ENCODE measurements at regions not wholly inside any gene's neighbourhood (a gene's known extent, or its start where the extent isn't known, plus 50 kb on each side); places are given as distances from the start of the nearest gene placed in this dataset.

GRCh38 chr16:5526826-5527225 is 429.2 kb upstream of the EEF2KMT start:
- no peaks in the 10 kb centered on the region for H3K27me3 ChIP-seq
- no peaks in the 10 kb centered on the region for H3K9me3 ChIP-seq
- DNase-seq (ENCODE audit: extremely low spot score in 2 of 2): peak in 1 of 2 donors; percentile 32
- H3K27ac ChIP-seq: no peak overlapping the region
- no peaks in the 10 kb centered on the region for H3K4me1 ChIP-seq
- H3K36me3 ChIP-seq: no peaks in the 10 kb centered on the region
- TF ChIP-seq POLR2A (IDR thresholded peaks at IDR 0.05) (no peak), CTCF (IDR thresholded peaks at IDR 0.05) (no peak), POLR2AphosphoS5 (IDR thresholded peaks at IDR 0.05; ENCODE audit: insufficient read depth in 1 of 2, low read depth in 1 of 2) (no peak)
- intact Hi-C loops (cut with DNase I): no loop called here
- H3K4me3 ChIP-seq: no peak overlapping the region

- Histone ChIP-seq H3K36me3 (no peaks in the 10 kb centered on the region), H3K4me3 (no peak overlapping the region), H3K27ac (no peak overlapping the region), H3K4me1 (no peaks in the 10 kb centered on the region), H3K9me3 (no peaks in the 10 kb centered on the region), H3K27me3 (no peaks in the 10 kb centered on the region)
- no peak for TF ChIP-seq POLR2AphosphoS5 (IDR thresholded peaks at IDR 0.05; ENCODE audit: insufficient read depth in 1 of 2, low read depth in 1 of 2)
- no peak for TF ChIP-seq CTCF (IDR thresholded peaks at IDR 0.05)
- no peak for TF ChIP-seq POLR2A (IDR thresholded peaks at IDR 0.05)
- DNase-seq (ENCODE audit: extremely low spot score in 2 of 2): no peak
- intact Hi-C loops (cut with DNase I): no loop called here
Observed at GRCh38 chr16:5523829-5524228, 426.2 kb upstream of the EEF2KMT start.

- Histone ChIP-seq H3K4me1 (no peaks in the 10 kb centered on the region), H3K36me3 (no peaks in the 10 kb centered on the region), H3K27me3 (no peaks in the 10 kb centered on the region), H3K9me3 (no peaks in the 10 kb centered on the region), H3K4me3 (no peak overlapping the region), H3K27ac (no peak overlapping the region)
- TF ChIP-seq POLR2A (IDR thresholded peaks at IDR 0.05) (no peak), CTCF (IDR thresholded peaks at IDR 0.05) (no peak), POLR2AphosphoS5 (IDR thresholded peaks at IDR 0.05; ENCODE audit: insufficient read depth in 1 of 2, low read depth in 1 of 2) (no peak)
- DNase-seq (ENCODE audit: extremely low spot score in 2 of 2): no peak
- intact Hi-C loops (cut with DNase I): no loop called here
Observed at GRCh38 chr16:5516115-5516514, 418.5 kb upstream of the EEF2KMT start.

- no peak overlapping the region for H3K4me3 ChIP-seq
- DNase-seq (ENCODE audit: extremely low spot score in 2 of 2): no peak
- H3K4me1 ChIP-seq: no peaks in the 10 kb centered on the region
- no peaks in the 10 kb centered on the region for H3K27me3 ChIP-seq
- intact Hi-C loops (cut with DNase I): no loop called here
- no peak overlapping the region for H3K27ac ChIP-seq
- no peaks in the 10 kb centered on the region for H3K9me3 ChIP-seq
- H3K36me3 ChIP-seq: no peaks in the 10 kb centered on the region
- TF ChIP-seq POLR2AphosphoS5 (IDR thresholded peaks at IDR 0.05; ENCODE audit: insufficient read depth in 1 of 2, low read depth in 1 of 2): no peak
- TF ChIP-seq POLR2A (IDR thresholded peaks at IDR 0.05): no peak
- no peak for TF ChIP-seq CTCF (IDR thresholded peaks at IDR 0.05)
Observed at GRCh38 chr16:5512014-5512413, 414.4 kb upstream of the EEF2KMT start.

GRCh38 chr16:5510819-5511370 is 413.3 kb upstream of the EEF2KMT start:
- H3K36me3 ChIP-seq: no peaks in the 10 kb centered on the region
- intact Hi-C loops (cut with DNase I): no loop called here
- no peak overlapping the region for H3K4me3 ChIP-seq
- no peaks in the 10 kb centered on the region for H3K27me3 ChIP-seq
- no peaks in the 10 kb centered on the region for H3K4me1 ChIP-seq
- TF ChIP-seq POLR2AphosphoS5 (IDR thresholded peaks at IDR 0.05; ENCODE audit: insufficient read depth in 1 of 2, low read depth in 1 of 2): no peak
- no peak for TF ChIP-seq POLR2A (IDR thresholded peaks at IDR 0.05)
- no peak for TF ChIP-seq CTCF (IDR thresholded peaks at IDR 0.05)
- DNase-seq (ENCODE audit: extremely low spot score in 2 of 2): no peak
- H3K27ac ChIP-seq: no peak overlapping the region
- no peaks in the 10 kb centered on the region for H3K9me3 ChIP-seq

Data from vagina (tissue), 2 donors.